Neutrophil (primary cell): ENCODE measurements at regions not wholly inside any gene's neighbourhood (a gene's known extent, or its start where the extent isn't known, plus 50 kb on each side); places are given as distances from the start of the nearest gene placed in this dataset.
"Not testable (repeated sequence)": the region's sequence is repeated elsewhere in the genome, so short reads cannot be mapped to it uniquely, and the experiment has no call there.

Experiments used
- H3K27ac ChIP-seq: fragments of 200-600 bp; sonication (generic); 2 replicates; pipeline ENCODE4 v1.5.1; 2016; ENCODE audit warnings: mild to moderate bottlenecking, moderate library complexity
- H3K27me3 ChIP-seq: fragments of 200-600 bp; sonication (generic); 2 replicates; pipeline ENCODE4 v1.6.0; 2016; ENCODE audit warnings: mild to moderate bottlenecking
- H3K36me3 ChIP-seq: fragments of 200-600 bp; sonication (generic); 2 replicates; pipeline ENCODE4 v1.5.1; 2017
- H3K4me1 ChIP-seq, 2 experiments: fragments of 200-600 bp in 1 of 2; sonication (generic) in 1 of 2; 1 replicate in 1 of 2; 2 replicates in 1 of 2; pipeline versions ENCODE4 v1.5.1 to v1.6.1; 2013 to 2016; ENCODE audit warnings: low read depth in 1 of 2, low read length in 1 of 2, mild to moderate bottlenecking in 1 of 2, moderate library complexity in 1 of 2; ENCODE audit not compliant: control insufficient read depth in 1 of 2, insufficient read depth in 1 of 2
- H3K4me3 ChIP-seq, 2 experiments: fragments of 200-600 bp in 1 of 2; sonication (generic) in 1 of 2; 1 replicate in 1 of 2; 2 replicates in 1 of 2; pipeline ENCODE4 v1.5.1; 2013 to 2016; ENCODE audit warnings: low read depth in 1 of 2, low read length in 1 of 2, mild to moderate bottlenecking in 1 of 2, moderate library complexity in 1 of 2
- H3K9me3 ChIP-seq: fragments of 200-600 bp; sonication (generic); 2 replicates; pipeline ENCODE4 v1.5.1; 2016
- CTCF ChIP-seq: fragments of 200-600 bp; sonication (generic); IDR thresholded peaks from 2 replicates; pipeline ENCODE4 v1.5.1; 2016; ENCODE audit warnings: antibody characterized with exemption

DNA sequence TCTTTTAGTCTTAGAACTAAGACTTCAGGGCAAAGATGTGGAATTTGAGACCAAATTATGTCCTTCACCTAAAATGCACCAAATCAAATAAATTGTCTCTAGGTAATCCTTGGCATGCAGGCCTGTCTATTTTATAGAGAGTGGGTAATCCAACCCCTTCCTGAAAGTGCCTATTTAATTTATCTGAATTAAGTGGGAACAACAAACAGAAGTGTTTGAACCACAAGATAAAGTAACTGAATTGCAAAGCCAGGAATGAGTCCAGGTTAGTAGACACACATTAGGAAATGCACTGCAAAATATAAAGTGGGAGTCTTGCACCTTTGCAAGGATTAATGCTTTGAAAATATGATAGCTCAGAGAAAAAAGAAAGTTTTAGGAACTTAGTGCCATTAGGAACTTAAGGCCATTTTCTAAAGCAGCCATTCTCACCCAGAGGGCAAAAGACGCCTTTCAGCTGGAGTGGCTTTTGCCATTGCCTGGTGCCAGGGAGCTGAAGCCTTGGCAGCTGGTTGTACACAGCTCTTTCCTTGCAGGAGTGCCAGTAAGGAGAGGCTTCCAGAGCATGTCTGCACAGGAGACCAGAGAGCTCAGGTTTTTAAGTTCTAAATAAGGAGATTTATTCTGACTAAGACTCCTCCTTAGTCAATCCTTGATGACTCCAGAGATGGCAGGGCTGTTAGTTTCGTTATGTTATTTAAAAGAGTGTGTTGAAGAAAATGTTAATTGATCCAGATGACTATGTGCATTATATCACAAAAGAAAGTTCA lies 151.7 kb upstream of the ELL2 start:
- H3K4me3 ChIP-seq, result no peak overlapping the region
- no peaks in the 10 kb centered on the region for H3K4me1 ChIP-seq
- H3K27ac ChIP-seq, result no peak overlapping the region
- no peaks in the 10 kb centered on the region for H3K9me3 ChIP-seq
- TF ChIP-seq CTCF, result no peak
- H3K27me3 ChIP-seq, result no peaks in the 10 kb centered on the region
- H3K36me3 ChIP-seq, result no peaks in the 10 kb centered on the region

DNA sequence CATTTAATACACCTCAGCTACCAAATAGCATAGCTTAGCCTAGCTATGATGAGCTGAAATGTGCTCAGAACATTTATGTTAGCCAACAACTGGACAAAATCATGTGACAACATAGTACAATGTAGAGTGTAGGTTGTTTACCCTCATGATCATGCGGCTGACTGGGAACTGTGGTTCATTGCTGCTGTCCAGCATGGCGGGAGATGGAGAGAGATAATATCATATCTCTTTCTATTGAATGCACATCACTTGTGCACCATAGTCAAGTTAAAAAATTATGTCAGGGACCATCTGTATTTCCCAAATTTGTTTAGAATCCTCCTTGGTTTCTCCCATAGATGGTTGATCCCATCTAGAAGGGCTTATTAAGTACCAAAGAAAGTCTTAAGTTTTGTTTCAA lies 151.1 kb upstream of the ELL2 start:
- Histone ChIP-seq H3K27ac (no peak overlapping the region), H3K9me3 (no peaks in the 10 kb centered on the region), H3K4me3 (no peak overlapping the region), H3K27me3 (no peaks in the 10 kb centered on the region), H3K4me1 (no peaks in the 10 kb centered on the region), H3K36me3 (no peaks in the 10 kb centered on the region)
- TF ChIP-seq CTCF, result no peak

- no peak overlapping the region for H3K4me3 ChIP-seq
- no peaks in the 10 kb centered on the region for H3K27me3 ChIP-seq
- no peak overlapping the region for H3K27ac ChIP-seq
- no peaks in the 10 kb centered on the region for H3K4me1 ChIP-seq
- TF ChIP-seq CTCF, result no peak
- H3K36me3 ChIP-seq, result no peaks in the 10 kb centered on the region
- no peaks in the 10 kb centered on the region for H3K9me3 ChIP-seq
These were observed 150.5 kb upstream of the ELL2 start for GRCh38 chr5:96112123-96112670.

GRCh38 chr5:96111080-96111756 lies 149.6 kb upstream of the ELL2 start:
- H3K27me3 ChIP-seq, result no peaks in the 10 kb centered on the region
- no peaks in the 10 kb centered on the region for H3K9me3 ChIP-seq
- no peaks in the 10 kb centered on the region for H3K4me1 ChIP-seq
- H3K4me3 ChIP-seq, result no peak overlapping the region
- H3K27ac ChIP-seq, result no peak overlapping the region
- no peaks in the 10 kb centered on the region for H3K36me3 ChIP-seq
- TF ChIP-seq CTCF, result no peak

DNA sequence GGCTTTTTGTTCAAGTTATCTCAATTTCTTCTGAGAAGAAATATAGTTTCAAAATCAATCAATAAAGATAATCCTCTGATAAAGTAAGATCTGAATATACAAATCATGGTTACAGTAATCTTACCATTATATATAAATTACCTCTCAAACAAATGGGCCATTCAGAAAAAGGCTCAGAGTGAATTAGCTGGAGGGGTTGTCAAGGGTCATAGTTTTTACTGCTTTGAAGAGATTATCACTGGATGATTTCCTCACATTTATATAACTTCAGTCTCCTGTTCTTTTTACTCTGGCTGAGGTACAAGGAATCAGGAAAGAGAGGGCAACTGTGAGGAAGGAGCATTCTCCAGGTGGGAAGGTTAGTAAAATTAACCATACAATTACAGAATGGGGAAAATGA lies 148.6 kb upstream of the ELL2 start:
- Histone ChIP-seq H3K36me3 (no peaks in the 10 kb centered on the region), H3K27ac (no peak overlapping the region), H3K9me3 (no peaks in the 10 kb centered on the region), H3K4me3 (no peak overlapping the region), H3K4me1 (no peaks in the 10 kb centered on the region), H3K27me3 (no peaks in the 10 kb centered on the region)
- no peak for TF ChIP-seq CTCF

- H3K4me3 ChIP-seq, H3K9me3 ChIP-seq, H3K27me3 ChIP-seq, H3K36me3 ChIP-seq, H3K4me1 ChIP-seq, H3K27ac ChIP-seq: not testable (repeated sequence)
These were observed 147.0 kb upstream of the ELL2 start for GRCh38 chr5:96108629-96109028.

DNA sequence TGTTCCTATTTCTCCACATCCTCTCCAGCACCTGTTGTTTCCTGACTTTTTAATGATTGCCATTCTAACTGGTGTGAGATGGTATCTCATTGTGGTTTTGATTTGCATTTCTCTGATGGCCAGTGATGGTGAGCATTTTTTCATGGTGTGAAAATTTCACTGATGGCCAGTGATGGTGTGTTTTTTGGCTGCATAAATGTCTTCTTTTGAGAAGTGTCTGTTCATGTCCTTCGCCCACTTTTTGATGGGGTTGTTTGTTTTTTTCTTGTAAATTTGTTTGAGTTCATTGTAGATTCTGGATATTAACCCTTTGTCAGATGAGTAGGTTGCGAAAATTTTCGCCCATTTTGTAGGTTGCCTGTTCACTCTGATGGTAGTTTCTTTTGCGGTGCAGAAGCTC lies 142.2 kb upstream of the ELL2 start:
- H3K27me3 ChIP-seq, H3K4me3 ChIP-seq, H3K27ac ChIP-seq, H3K4me1 ChIP-seq, H3K9me3 ChIP-seq, H3K36me3 ChIP-seq: not testable (repeated sequence)
